H1 (cell line): ENCODE measurements at regions not wholly inside any gene's neighbourhood (a gene's known extent, or its start where the extent isn't known, plus 50 kb on each side); places are given as distances from the start of the nearest gene placed in this dataset.

Experiments used
- JUND ChIP-seq: IDR thresholded peaks from 2 replicates; pipeline ENCODE4 v1.6.1; 2011; ENCODE audit warnings: mild to moderate bottlenecking, improper control_type of control experiment, low read length
- KDM1A ChIP-seq: fragments of 200-600, 300-600 bp; sonication (generic); IDR thresholded peaks from 2 replicates; pipeline ENCODE4 v1.7.1; 2016; ENCODE audit warnings: mild to moderate bottlenecking, low read length, borderline replicate concordance
- TEAD4 ChIP-seq: IDR thresholded peaks from 2 replicates; pipeline ENCODE4 v1.6.1; 2012; ENCODE audit warnings: low read depth, low read length, inconsistent platforms, mixed read lengths
- ZNF274 ChIP-seq: IDR thresholded peaks from 2 replicates; pipeline ENCODE4 v1.7.0; 2012; ENCODE audit warnings: low read length, borderline replicate concordance; ENCODE audit errors: extremely low read depth
- TF ChIP-seq, protein P1 (sequence below): IDR thresholded peaks from 2 replicates; pipeline ENCODE4 v1.6.1; 2012; ENCODE audit warnings: inconsistent platforms

DNA sequence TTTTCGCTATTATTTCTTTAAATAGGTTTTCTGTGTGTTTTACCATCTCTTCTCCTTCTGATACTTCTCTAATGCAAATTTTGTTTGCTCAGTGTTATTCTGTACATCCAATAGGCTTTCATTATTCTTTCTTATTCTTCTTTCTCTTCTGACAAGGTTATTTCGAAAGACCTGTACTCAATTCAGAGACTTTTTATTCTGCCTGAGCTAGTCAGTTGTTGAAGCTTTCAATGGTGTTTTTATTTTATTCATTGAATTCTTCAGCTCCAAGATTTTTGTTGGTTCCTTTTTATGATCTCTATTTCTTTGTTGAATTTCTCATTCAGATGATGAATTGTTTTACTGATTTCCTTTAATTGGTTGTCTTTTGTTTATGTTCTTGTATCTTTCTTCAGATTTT lies 706.2 kb downstream of the NR2F1-AS1 start (continued):
- no peak for TF ChIP-seq KDM1A
- no peak for TF ChIP-seq ZNF274
- no peak for TF ChIP-seq JUND
- TF ChIP-seq TEAD4: no peak
- TF ChIP-seq, protein P1, sequence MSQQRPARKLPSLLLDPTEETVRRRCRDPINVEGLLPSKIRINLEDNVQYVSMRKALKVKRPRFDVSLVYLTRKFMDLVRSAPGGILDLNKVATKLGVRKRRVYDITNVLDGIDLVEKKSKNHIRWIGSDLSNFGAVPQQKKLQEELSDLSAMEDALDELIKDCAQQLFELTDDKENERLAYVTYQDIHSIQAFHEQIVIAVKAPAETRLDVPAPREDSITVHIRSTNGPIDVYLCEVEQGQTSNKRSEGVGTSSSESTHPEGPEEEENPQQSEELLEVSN: no peak
